ENCODE measurements at regions not wholly inside any gene's neighbourhood (a gene's known extent, or its start where the extent isn't known, plus 50 kb on each side); places are given as distances from the start of the nearest gene placed in this dataset.

- H3K27me3 ChIP-seq (replicated peaks; ENCODE audit: insufficient read depth, low read depth, low read length, poor library complexity): no peaks in the 10 kb centered on the region
- H3K4me3 ChIP-seq (ENCODE audit: low read depth, low read length, poor library complexity, severe bottlenecking): no peak overlapping the region
- H3K27ac ChIP-seq (ENCODE audit: low read depth, low read length, poor library complexity, severe bottlenecking): no peak overlapping the region
- TF ChIP-seq EZH2 (IDR thresholded peaks at IDR 0.05; ENCODE audit: borderline replicate concordance, low read depth, low read length, poor library complexity, severe bottlenecking): no peak
- TF ChIP-seq, protein P1, sequence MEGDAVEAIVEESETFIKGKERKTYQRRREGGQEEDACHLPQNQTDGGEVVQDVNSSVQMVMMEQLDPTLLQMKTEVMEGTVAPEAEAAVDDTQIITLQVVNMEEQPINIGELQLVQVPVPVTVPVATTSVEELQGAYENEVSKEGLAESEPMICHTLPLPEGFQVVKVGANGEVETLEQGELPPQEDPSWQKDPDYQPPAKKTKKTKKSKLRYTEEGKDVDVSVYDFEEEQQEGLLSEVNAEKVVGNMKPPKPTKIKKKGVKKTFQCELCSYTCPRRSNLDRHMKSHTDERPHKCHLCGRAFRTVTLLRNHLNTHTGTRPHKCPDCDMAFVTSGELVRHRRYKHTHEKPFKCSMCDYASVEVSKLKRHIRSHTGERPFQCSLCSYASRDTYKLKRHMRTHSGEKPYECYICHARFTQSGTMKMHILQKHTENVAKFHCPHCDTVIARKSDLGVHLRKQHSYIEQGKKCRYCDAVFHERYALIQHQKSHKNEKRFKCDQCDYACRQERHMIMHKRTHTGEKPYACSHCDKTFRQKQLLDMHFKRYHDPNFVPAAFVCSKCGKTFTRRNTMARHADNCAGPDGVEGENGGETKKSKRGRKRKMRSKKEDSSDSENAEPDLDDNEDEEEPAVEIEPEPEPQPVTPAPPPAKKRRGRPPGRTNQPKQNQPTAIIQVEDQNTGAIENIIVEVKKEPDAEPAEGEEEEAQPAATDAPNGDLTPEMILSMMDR (conservative IDR thresholded peaks at IDR 0.05; ENCODE audit: low read depth, low read length): no peak
- intact Hi-C loops (cut with micrococcal nuclease; ENCODE audit: unreplicated experiment): no loop called here
- H3K4me1 ChIP-seq (ENCODE audit: insufficient read depth, low read length, poor library complexity, severe bottlenecking): no peaks in the 10 kb centered on the region
- POLR2A ChIA-PET (ENCODE audit: low non-redundant PET): no interaction called here
- no peak for DNase-seq (ENCODE audit: low spot score)
- no peaks in the 10 kb centered on the region for H3K9me3 ChIP-seq (ENCODE audit: low read depth, low read length, poor library complexity, severe bottlenecking)
- no peaks in the 10 kb centered on the region for H3K36me3 ChIP-seq (ENCODE audit: insufficient read depth, low read length, poor library complexity, severe bottlenecking)
- CTCF ChIA-PET: no interaction called here
- BruUV-seq (replicated peaks): no TSS peak
These were observed 104.4 kb upstream of the TIAM1 start for GRCh38 chr21:31448496-31448895.

GRCh38 chr21:31447505-31447904 is 103.4 kb upstream of the TIAM1 start:
- H3K36me3 ChIP-seq (ENCODE audit: insufficient read depth, low read length, poor library complexity, severe bottlenecking): no peaks in the 10 kb centered on the region
- POLR2A ChIA-PET (ENCODE audit: low non-redundant PET): no interaction called here
- H3K27ac ChIP-seq (ENCODE audit: low read depth, low read length, poor library complexity, severe bottlenecking): no peak overlapping the region
- H3K4me1 ChIP-seq (ENCODE audit: insufficient read depth, low read length, poor library complexity, severe bottlenecking): no peaks in the 10 kb centered on the region
- no peaks in the 10 kb centered on the region for H3K9me3 ChIP-seq (ENCODE audit: low read depth, low read length, poor library complexity, severe bottlenecking)
- no peaks in the 10 kb centered on the region for H3K27me3 ChIP-seq (replicated peaks; ENCODE audit: insufficient read depth, low read depth, low read length, poor library complexity)
- intact Hi-C loops (cut with micrococcal nuclease; ENCODE audit: unreplicated experiment): no loop called here
- no peak overlapping the region for H3K4me3 ChIP-seq (ENCODE audit: low read depth, low read length, poor library complexity, severe bottlenecking)
- CTCF ChIA-PET: no interaction called here
- DNase-seq (ENCODE audit: low spot score): no peak
- TF ChIP-seq EZH2 (IDR thresholded peaks at IDR 0.05; ENCODE audit: borderline replicate concordance, low read depth, low read length, poor library complexity, severe bottlenecking): no peak
- TF ChIP-seq, protein P1 (conservative IDR thresholded peaks at IDR 0.05; ENCODE audit: low read depth, low read length): no peak
- no TSS peak for BruUV-seq (replicated peaks)

GRCh38 chr21:31446226-31446855 is 102.3 kb upstream of the TIAM1 start:
- H3K36me3 ChIP-seq (ENCODE audit: insufficient read depth, low read length, poor library complexity, severe bottlenecking): no peaks in the 10 kb centered on the region
- H3K27me3 ChIP-seq (replicated peaks; ENCODE audit: insufficient read depth, low read depth, low read length, poor library complexity): no peaks in the 10 kb centered on the region
- ChIA-PET CTCF (no interaction called here), POLR2A (ENCODE audit: low non-redundant PET) (interaction anchor here (0.7 kb wide), 1 partner anchor 15 kb away, joined by 5 read pairs; no protein-coding TSS in a partner anchor)
- intact Hi-C loops (cut with micrococcal nuclease; ENCODE audit: unreplicated experiment): no loop called here
- H3K27ac ChIP-seq (ENCODE audit: low read depth, low read length, poor library complexity, severe bottlenecking): no peak overlapping the region
- no peak for DNase-seq (ENCODE audit: low spot score)
- H3K9me3 ChIP-seq (ENCODE audit: low read depth, low read length, poor library complexity, severe bottlenecking): peaks cover 3% of the 10 kb centered on the region
- TF ChIP-seq, protein P1 (conservative IDR thresholded peaks at IDR 0.05; ENCODE audit: low read depth, low read length): no peak
- TF ChIP-seq EZH2 (IDR thresholded peaks at IDR 0.05; ENCODE audit: borderline replicate concordance, low read depth, low read length, poor library complexity, severe bottlenecking): no peak
- BruUV-seq (replicated peaks): no TSS peak
- no peaks in the 10 kb centered on the region for H3K4me1 ChIP-seq (ENCODE audit: insufficient read depth, low read length, poor library complexity, severe bottlenecking)
- no peak overlapping the region for H3K4me3 ChIP-seq (ENCODE audit: low read depth, low read length, poor library complexity, severe bottlenecking)
